SK-N-SH treated with all-trans-retinoic acid at 6 μM for 48 hours (cell line): ENCODE measurements at regions not wholly inside any gene's neighbourhood (a gene's known extent, or its start where the extent isn't known, plus 50 kb on each side); places are given as distances from the start of the nearest gene placed in this dataset.

Source experiments
- ATAC-seq: fragments of 200-7000 bp; cut with Tn5 transposase; 3 replicates; pipeline ENCODE4 v1.9.1; 2020; ENCODE audit warnings: mild to moderate bottlenecking, moderate library complexity
- ARNTL ChIP-seq: fragments of 450-650 bp; formaldehyde crosslinking; IDR thresholded peaks from 2 replicates; pipeline ENCODE4 v1.5.0; 2020; ENCODE audit warnings: low read depth, mild to moderate bottlenecking, moderate library complexity, borderline replicate concordance
- BACH2 ChIP-seq: fragments of 250-450 bp; sonication (Bioruptor Pico); IDR thresholded peaks from 2 replicates; pipeline ENCODE4 v1.9.0; 2021; ENCODE audit warnings: mild to moderate bottlenecking, borderline replicate concordance
- ESRRG ChIP-seq: fragments of 250-450 bp; sonication (Bioruptor Pico); IDR thresholded peaks from 2 replicates; pipeline ENCODE4 v1.6.1; 2021; ENCODE audit warnings: mild to moderate bottlenecking
- GLIS3 ChIP-seq: fragments of 250-450 bp; sonication (Bioruptor Pico); IDR thresholded peaks from 2 replicates; pipeline ENCODE4 v1.5.0; 2020; ENCODE audit warnings: mild to moderate bottlenecking, moderate library complexity
- ISL1 ChIP-seq: fragments of 250-450 bp; sonication (Bioruptor Pico); IDR thresholded peaks from 2 replicates; pipeline ENCODE4 v2.1.2; 2022; ENCODE audit warnings: mild to moderate bottlenecking, moderate library complexity
- OSR1 ChIP-seq: fragments of 250-450 bp; sonication (Bioruptor Pico); IDR thresholded peaks from 2 replicates; pipeline ENCODE4 v1.8.0; 2022; ENCODE audit warnings: moderate library complexity, mild to moderate bottlenecking, inconsistent platforms
- PATZ1 ChIP-seq: fragments of 250-450 bp; sonication (Bioruptor Pico); IDR thresholded peaks from 2 replicates; pipeline ENCODE4 v1.8.0; 2020; ENCODE audit warnings: mild to moderate bottlenecking, moderate library complexity, borderline replicate concordance
- POU6F1 ChIP-seq: fragments of 250-450 bp; sonication (Bioruptor Pico); IDR thresholded peaks from 2 replicates; pipeline ENCODE4 v1.8.0; 2021; ENCODE audit warnings: low read depth, mild to moderate bottlenecking, moderate library complexity, borderline replicate concordance
- PPARA ChIP-seq: fragments of 250-450 bp; sonication (Bioruptor Pico); IDR thresholded peaks from 2 replicates; pipeline ENCODE4 v1.5.0; 2020; ENCODE audit warnings: mild to moderate bottlenecking, borderline replicate concordance
- RARB ChIP-seq: fragments of 250-450 bp; sonication (Bioruptor Pico); IDR thresholded peaks from 2 replicates; pipeline ENCODE4 v1.8.0; 2021; ENCODE audit warnings: mild to moderate bottlenecking, moderate library complexity
- SNAI2 ChIP-seq: fragments of 250-450 bp; sonication (Bioruptor Pico); IDR thresholded peaks from 2 replicates; pipeline ENCODE4 v1.5.0; 2020; ENCODE audit warnings: mild to moderate bottlenecking, moderate library complexity
- TCF4 ChIP-seq: fragments of 250-450 bp; sonication (Bioruptor Pico); IDR thresholded peaks from 2 replicates; pipeline ENCODE4 v1.8.0; 2021; ENCODE audit warnings: mild to moderate bottlenecking, moderate library complexity, borderline replicate concordance
- TOX ChIP-seq: fragments of 250-450 bp; sonication (Bioruptor Pico); IDR thresholded peaks from 2 replicates; pipeline ENCODE4 v1.8.0; 2021; ENCODE audit warnings: mild to moderate bottlenecking, moderate library complexity, borderline replicate concordance
- TSHZ2 ChIP-seq: fragments of 250-450 bp; sonication (Bioruptor Pico); IDR thresholded peaks from 2 replicates; pipeline ENCODE4 v1.5.0; 2020; ENCODE audit warnings: mild to moderate bottlenecking, moderate library complexity
- ZC3H10 ChIP-seq: fragments of 250-450 bp; sonication (Bioruptor Pico); IDR thresholded peaks from 2 replicates; pipeline ENCODE4 v1.5.1; 2021; ENCODE audit warnings: mild to moderate bottlenecking, moderate library complexity
- ZFP3 ChIP-seq: fragments of 250-450 bp; sonication (Bioruptor Pico); IDR thresholded peaks from 2 replicates; pipeline ENCODE4 v1.5.0; 2020; ENCODE audit warnings: mild to moderate bottlenecking, moderate library complexity
- ZFP30 ChIP-seq: fragments of 450-650 bp; formaldehyde crosslinking; IDR thresholded peaks from 2 replicates; pipeline ENCODE4 v1.5.0; 2022; ENCODE audit warnings: mild to moderate bottlenecking, moderate library complexity
- ZNF565 ChIP-seq: fragments of 450-650 bp; formaldehyde crosslinking; conservative IDR thresholded peaks from 2 replicates; pipeline ENCODE4 v1.5.0; 2020; ENCODE audit warnings: low read depth, mild to moderate bottlenecking, moderate library complexity
- ZNF70 ChIP-seq: fragments of 450-650 bp; formaldehyde crosslinking; IDR thresholded peaks from 2 replicates; pipeline ENCODE4 v1.5.0; 2020; ENCODE audit warnings: mild to moderate bottlenecking, moderate library complexity
- TF ChIP-seq, protein P1 (sequence below): fragments of 250-450 bp; sonication (Bioruptor Pico); IDR thresholded peaks from 2 replicates; pipeline ENCODE4 v1.5.1; 2020; ENCODE audit warnings: low read depth, mild to moderate bottlenecking, moderate library complexity

DNA sequence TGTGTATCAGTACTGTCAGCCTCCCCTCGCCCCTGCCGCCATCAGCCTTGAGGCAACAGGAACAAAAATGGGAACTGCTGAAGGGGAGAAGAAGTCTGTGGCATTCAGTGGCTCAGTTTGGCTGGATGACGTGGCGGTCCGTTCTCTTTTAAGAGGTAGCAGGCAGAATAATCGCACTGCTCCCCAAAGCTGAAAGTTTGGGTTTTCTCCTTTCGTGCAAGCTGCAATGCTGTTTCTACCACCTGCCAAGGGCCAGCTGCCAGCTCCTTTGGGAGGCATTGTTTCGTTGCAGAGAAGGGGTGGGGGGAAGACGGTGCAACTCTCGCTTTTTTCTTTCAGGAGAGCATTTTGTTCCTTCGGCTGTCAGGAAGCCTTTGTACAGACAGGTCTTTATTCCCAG lies 369.6 kb upstream of the RORA start:
- TF ChIP-seq PPARA (CRISPR knock-in tag) (no peak), ARNTL (CRISPR knock-in tag) (no peak), BACH2 (CRISPR knock-in tag) (no peak), ESRRG (CRISPR knock-in tag) (no peak)

DNA sequence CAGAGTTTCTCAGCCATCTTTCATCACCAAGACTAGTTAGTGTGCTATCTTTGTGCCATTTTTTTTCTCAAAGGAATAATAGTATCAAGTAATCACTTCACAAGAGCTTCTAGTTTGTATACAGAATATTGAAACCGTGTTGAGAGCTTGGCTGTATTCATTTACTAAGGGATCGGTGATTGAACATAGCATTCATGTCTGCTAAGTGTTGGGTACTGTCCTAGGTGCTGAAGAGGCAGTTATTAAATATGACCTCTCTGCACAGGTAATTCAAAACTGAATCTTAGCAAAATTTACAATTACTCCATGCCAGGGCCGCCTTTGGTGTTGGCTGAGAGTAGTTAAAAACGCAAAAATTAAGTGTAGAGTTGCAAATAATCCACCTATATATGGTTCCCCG lies 355.3 kb upstream of the RORA start:
- TF ChIP-seq RARB (CRISPR knock-in tag) (no peak), ARNTL (CRISPR knock-in tag) (no peak)
- no peak for ATAC-seq

More for the DNA sequence above, 369.6 kb upstream of the RORA start:
- ATAC-seq = no peak

DNA sequence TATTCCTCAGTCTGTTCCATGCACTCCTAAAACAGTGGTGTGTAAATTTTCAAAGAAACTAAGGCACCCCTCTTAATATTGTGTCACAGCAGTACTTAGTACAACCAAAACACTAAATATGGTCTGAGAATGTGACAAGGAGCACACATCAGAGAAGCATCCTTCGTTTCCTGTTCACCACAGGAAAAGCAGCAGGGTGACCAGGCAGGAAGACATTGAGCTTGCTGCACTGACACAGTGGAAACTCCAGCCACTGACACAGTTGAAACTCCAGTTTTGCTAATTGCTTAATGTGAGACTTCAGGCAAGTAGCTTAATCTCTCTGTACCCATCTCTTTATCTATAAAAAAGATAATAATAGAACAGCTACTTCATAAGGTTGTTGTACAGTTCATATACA lies 353.0 kb upstream of the RORA start:
- TF ChIP-seq RARB (CRISPR knock-in tag) = no peak
- TF ChIP-seq OSR1 (CRISPR knock-in tag) = no peak
- no peak for TF ChIP-seq ZC3H10 (CRISPR knock-in tag)
- TF ChIP-seq ARNTL (CRISPR knock-in tag) = no peak
- no peak for TF ChIP-seq ESRRG (CRISPR knock-in tag)
- TF ChIP-seq TCF4 (CRISPR knock-in tag) = no peak
- no peak for TF ChIP-seq PPARA (CRISPR knock-in tag)
- no peak for TF ChIP-seq POU6F1 (CRISPR knock-in tag)
- no peak for TF ChIP-seq ISL1
- no peak for TF ChIP-seq ZFP30
- no peak for TF ChIP-seq TOX (CRISPR knock-in tag)

DNA sequence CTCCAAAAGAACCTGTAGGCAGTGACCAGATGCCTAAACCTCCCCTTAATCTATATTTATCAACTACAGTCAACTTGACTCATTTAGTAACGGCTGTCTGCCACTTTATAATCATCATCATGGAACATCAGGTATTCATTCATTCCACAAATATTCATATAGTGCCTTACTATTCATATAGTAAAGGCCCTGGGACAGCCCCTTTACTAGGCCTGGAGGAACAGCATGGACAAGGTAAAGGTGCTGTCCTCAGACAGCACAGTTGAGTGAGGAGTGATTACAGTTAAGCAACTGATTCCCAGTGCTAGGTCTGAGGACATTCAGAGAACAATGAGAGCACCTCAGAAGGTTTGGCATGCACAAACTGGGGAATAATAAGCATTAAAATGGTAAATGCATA lies 346.5 kb upstream of the RORA start:
- ATAC-seq = no peak
- TF ChIP-seq PPARA (CRISPR knock-in tag) (no peak), ZFP30 (no peak), TSHZ2 (CRISPR knock-in tag) (no peak), OSR1 (CRISPR knock-in tag) (no peak), SNAI2 (CRISPR knock-in tag) (no peak), ZFP3 (CRISPR knock-in tag) (no peak), RARB (CRISPR knock-in tag) (no peak)

More for the DNA sequence above, 353.0 kb upstream of the RORA start:
- ATAC-seq = no peak

- TF ChIP-seq PATZ1 (CRISPR knock-in tag) (no peak), ESRRG (CRISPR knock-in tag) (no peak), ZFP3 (CRISPR knock-in tag) (no peak), TOX (CRISPR knock-in tag) (no peak), POU6F1 (CRISPR knock-in tag) (no peak), ZNF70 (CRISPR knock-in tag) (no peak), GLIS3 (CRISPR knock-in tag) (no peak), PPARA (CRISPR knock-in tag) (no peak), TCF4 (CRISPR knock-in tag) (no peak), TSHZ2 (CRISPR knock-in tag) (no peak), ZNF565 (no peak)
- TF ChIP-seq, protein P1, sequence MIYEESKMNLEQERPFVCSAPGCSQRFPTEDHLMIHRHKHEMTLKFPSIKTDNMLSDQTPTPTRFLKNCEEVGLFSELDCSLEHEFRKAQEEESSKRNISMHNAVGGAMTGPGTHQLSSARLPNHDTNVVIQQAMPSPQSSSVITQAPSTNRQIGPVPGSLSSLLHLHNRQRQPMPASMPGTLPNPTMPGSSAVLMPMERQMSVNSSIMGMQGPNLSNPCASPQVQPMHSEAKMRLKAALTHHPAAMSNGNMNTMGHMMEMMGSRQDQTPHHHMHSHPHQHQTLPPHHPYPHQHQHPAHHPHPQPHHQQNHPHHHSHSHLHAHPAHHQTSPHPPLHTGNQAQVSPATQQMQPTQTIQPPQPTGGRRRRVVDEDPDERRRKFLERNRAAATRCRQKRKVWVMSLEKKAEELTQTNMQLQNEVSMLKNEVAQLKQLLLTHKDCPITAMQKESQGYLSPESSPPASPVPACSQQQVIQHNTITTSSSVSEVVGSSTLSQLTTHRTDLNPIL (CRISPR knock-in tag) = no peak
- TF ChIP-seq, all 23 proteins: peak for 0
- no peak for ATAC-seq
These were observed 341.9 kb upstream of the RORA start for GRCh38 chr15:61571026-61571425.
